Karpas-422 (cell line): ENCODE measurements at regions not wholly inside any gene's neighbourhood (a gene's known extent, or its start where the extent isn't known, plus 50 kb on each side); places are given as distances from the start of the nearest gene placed in this dataset.
"Not testable (repeated sequence)": the region's sequence is repeated elsewhere in the genome, so short reads cannot be mapped to it uniquely, and the experiment has no call there.

Experiments
- DNase-seq: peaks from one replicate; pipeline ENCODE4 v3.0.0-alpha.2; 2015
- H2AFZ ChIP-seq: fragments of 200-600 bp; sonication (generic); 2 replicates; pipeline ENCODE4 v1.6.1; 2014; ENCODE audit warnings: antibody characterized with exemption, low read length, mixed read lengths
- H3K27ac ChIP-seq: fragments of 200-600 bp; sonication (generic); 2 replicates; pipeline ENCODE4 v1.5.1; 2014; ENCODE audit warnings: mild to moderate bottlenecking, low read length, moderate library complexity
- H3K27me3 ChIP-seq: fragments of 200-600 bp; sonication (generic); 2 replicates; pipeline ENCODE4 v1.6.1; 2014; ENCODE audit warnings: low read length, mixed read lengths
- H3K36me3 ChIP-seq: fragments of 200-600 bp; sonication (generic); 2 replicates; pipeline ENCODE4 v1.6.1; 2014; ENCODE audit warnings: low read length, mixed read lengths; ENCODE audit not compliant: insufficient read depth
- H3K4me1 ChIP-seq: fragments of 200-600 bp; sonication (generic); 2 replicates; pipeline ENCODE4 v1.6.1; 2014; ENCODE audit warnings: mild to moderate bottlenecking, low read length, mixed read lengths
- H3K4me2 ChIP-seq: fragments of 200-600 bp; sonication (generic); 2 replicates; pipeline ENCODE4 v1.6.1; 2014; ENCODE audit warnings: low read length, low read depth, mild to moderate bottlenecking; ENCODE audit not compliant: poor library complexity, severe bottlenecking
- H3K4me3 ChIP-seq: fragments of 200-600 bp; sonication (generic); 2 replicates; pipeline ENCODE4 v1.5.1; 2014; ENCODE audit warnings: mild to moderate bottlenecking, antibody characterized with exemption, low read length, mixed read lengths
- H3K79me2 ChIP-seq: fragments of 200-600 bp; sonication (generic); 2 replicates; pipeline ENCODE4 v1.6.1; 2014; ENCODE audit warnings: mild to moderate bottlenecking, low read length, mixed read lengths
- H3K9ac ChIP-seq: fragments of 200-600 bp; sonication (generic); 2 replicates; pipeline ENCODE4 v1.6.0; 2014; ENCODE audit warnings: low read length
- H3K9me2 ChIP-seq: fragments of 200-600 bp; sonication (generic), shearing (Covaris generic); replicated peaks from 2 replicates; pipeline ENCODE4 v1.6.0; 2014; ENCODE audit warnings: mild to moderate bottlenecking, low read length, moderate library complexity; ENCODE audit not compliant: insufficient read depth
- H3K9me3 ChIP-seq: fragments of 300-700, 200-600 bp; sonication (generic); 2 replicates; pipeline ENCODE4 v1.6.1; 2014; ENCODE audit warnings: low read length, mixed read lengths
- H4K20me1 ChIP-seq: fragments of 200-600 bp; sonication (generic); 2 replicates; pipeline ENCODE4 v1.6.1; 2014; ENCODE audit warnings: mild to moderate bottlenecking, antibody characterized with exemption, low read length, low read depth; ENCODE audit not compliant: insufficient read depth

GRCh38 chr12:93092649-93092945 lies 163.5 kb upstream of the EEA1 start:
- H3K4me1 ChIP-seq: no peaks in the 10 kb centered on the region
- H3K9ac ChIP-seq: no peak overlapping the region
- H2AFZ ChIP-seq: no peak overlapping the region
- H3K9me2 ChIP-seq: no peaks in the 10 kb centered on the region
- no peak for DNase-seq
- no peak overlapping the region for H3K4me3 ChIP-seq
- H3K9me3 ChIP-seq: no peaks in the 10 kb centered on the region
- H3K27me3 ChIP-seq: no peaks in the 10 kb centered on the region
- no peaks in the 10 kb centered on the region for H4K20me1 ChIP-seq
- no peaks in the 10 kb centered on the region for H3K79me2 ChIP-seq
- no peak overlapping the region for H3K27ac ChIP-seq
- no peak overlapping the region for H3K4me2 ChIP-seq
- H3K36me3 ChIP-seq: no peaks in the 10 kb centered on the region

- H3K9me3 ChIP-seq: no peaks in the 10 kb centered on the region
- no peak overlapping the region for H3K4me2 ChIP-seq
- H3K36me3 ChIP-seq: no peaks in the 10 kb centered on the region
- no peak overlapping the region for H3K27ac ChIP-seq
- no peak overlapping the region for H3K9ac ChIP-seq
- no peak overlapping the region for H3K4me3 ChIP-seq
- peaks cover 2% of the 10 kb centered on the region; the same call in 1 of the 2 replicates for H3K4me1 ChIP-seq
- H2AFZ ChIP-seq: no peak overlapping the region
- H3K79me2 ChIP-seq: no peaks in the 10 kb centered on the region
- no peaks in the 10 kb centered on the region for H4K20me1 ChIP-seq
- no peaks in the 10 kb centered on the region for H3K9me2 ChIP-seq
- DNase-seq: no peak
- no peaks in the 10 kb centered on the region for H3K27me3 ChIP-seq
These were observed 164.1 kb upstream of the EEA1 start for GRCh38 chr12:93093243-93093642.

- not testable (repeated sequence) for H3K27ac ChIP-seq, H3K4me3 ChIP-seq, H3K9me2 ChIP-seq, H3K9me3 ChIP-seq, H3K36me3 ChIP-seq, DNase-seq, H3K4me1 ChIP-seq, H4K20me1 ChIP-seq, H3K27me3 ChIP-seq, H3K9ac ChIP-seq, H2AFZ ChIP-seq, H3K79me2 ChIP-seq, H3K4me2 ChIP-seq
These were observed 165.1 kb upstream of the EEA1 start for GRCh38 chr12:93094222-93094621.

GRCh38 chr12:93094988-93095737 lies 166.1 kb upstream of the EEA1 start:
- H3K27ac ChIP-seq: no peak overlapping the region
- no peak overlapping the region for H3K4me2 ChIP-seq
- H3K9ac ChIP-seq: no peak overlapping the region
- no peaks in the 10 kb centered on the region for H3K9me3 ChIP-seq
- H3K4me1 ChIP-seq: peaks cover 3% of the 10 kb centered on the region; the same call in 1 of the 2 replicates
- H3K36me3 ChIP-seq: no peaks in the 10 kb centered on the region
- no peak for DNase-seq
- H3K4me3 ChIP-seq: no peak overlapping the region
- no peak overlapping the region for H2AFZ ChIP-seq
- no peaks in the 10 kb centered on the region for H4K20me1 ChIP-seq
- H3K9me2 ChIP-seq: no peaks in the 10 kb centered on the region
- no peaks in the 10 kb centered on the region for H3K27me3 ChIP-seq
- no peaks in the 10 kb centered on the region for H3K79me2 ChIP-seq

- peaks cover 3% of the 10 kb centered on the region; the same call in 1 of the 2 replicates for H3K4me1 ChIP-seq
- no peaks in the 10 kb centered on the region for H3K36me3 ChIP-seq
- H3K79me2 ChIP-seq: no peaks in the 10 kb centered on the region
- no peaks in the 10 kb centered on the region for H3K27me3 ChIP-seq
- no peaks in the 10 kb centered on the region for H4K20me1 ChIP-seq
- H3K9me3 ChIP-seq: no peaks in the 10 kb centered on the region
- no peak for DNase-seq
- H2AFZ ChIP-seq: no peak overlapping the region
- H3K4me2 ChIP-seq: no peak overlapping the region
- H3K4me3 ChIP-seq: no peak overlapping the region
- no peak overlapping the region for H3K27ac ChIP-seq
- H3K9me2 ChIP-seq: no peaks in the 10 kb centered on the region
- H3K9ac ChIP-seq: no peak overlapping the region
These were observed 168.3 kb upstream of the EEA1 start for GRCh38 chr12:93097417-93097816.

GRCh38 chr12:93098077-93098476 lies 169.0 kb upstream of the EEA1 start:
- Histone ChIP-seq H3K27me3 (no peaks in the 10 kb centered on the region), H3K27ac (no peak overlapping the region), H2AFZ (peak overlapping the region; percentile 99), H4K20me1 (no peaks in the 10 kb centered on the region), H3K9me2 (no peaks in the 10 kb centered on the region), H3K36me3 (no peaks in the 10 kb centered on the region), H3K4me3 (no peak overlapping the region), H3K4me1 (peaks cover 3% of the 10 kb centered on the region; the same call in 1 of the 2 replicates), H3K79me2 (no peaks in the 10 kb centered on the region), H3K4me2 (peak overlapping the region; percentile 28), H3K9ac (no peak overlapping the region), H3K9me3 (no peaks in the 10 kb centered on the region)
- DNase-seq: peak; percentile 95

- Histone ChIP-seq H3K36me3 (no peaks in the 10 kb centered on the region), H3K4me3 (no peak overlapping the region), H3K4me2 (no peak overlapping the region), H3K27ac (no peak overlapping the region), H2AFZ (no peak overlapping the region), H3K27me3 (no peaks in the 10 kb centered on the region), H3K9me2 (no peaks in the 10 kb centered on the region), H3K9me3 (no peaks in the 10 kb centered on the region), H3K79me2 (no peaks in the 10 kb centered on the region), H4K20me1 (no peaks in the 10 kb centered on the region), H3K9ac (no peak overlapping the region), H3K4me1 (peaks cover 3% of the 10 kb centered on the region; the same call in 1 of the 2 replicates)
- DNase-seq: no peak
These were observed 170.7 kb upstream of the EEA1 start for GRCh38 chr12:93099792-93100191.

- Histone ChIP-seq H3K79me2 (no peaks in the 10 kb centered on the region), H3K9me2 (no peaks in the 10 kb centered on the region), H3K4me2 (no peak overlapping the region), H3K9ac (no peak overlapping the region), H2AFZ (no peak overlapping the region), H3K9me3 (no peaks in the 10 kb centered on the region), H4K20me1 (no peaks in the 10 kb centered on the region), H3K4me1 (peaks cover 3% of the 10 kb centered on the region; the same call in 1 of the 2 replicates), H3K4me3 (no peak overlapping the region), H3K27me3 (no peaks in the 10 kb centered on the region), H3K36me3 (no peaks in the 10 kb centered on the region), H3K27ac (no peak overlapping the region)
- DNase-seq: no peak
These were observed 171.5 kb upstream of the EEA1 start for GRCh38 chr12:93100610-93101009.
